GM12878 (cell line): ENCODE measurements at regions not wholly inside any gene's neighbourhood (a gene's known extent, or its start where the extent isn't known, plus 50 kb on each side); places are given as distances from the start of the nearest gene placed in this dataset.

Source experiments
- ATAC-seq: fragments of 200-7000 bp; cut with Tn5 transposase; 3 replicates; pipeline ENCODE4 v1.9.1; 2020; ENCODE audit warnings: mild to moderate bottlenecking, moderate library complexity
- BruUV-seq: library from RNA; stranded (reverse); fragments of 400-500 nt; replicated peaks from 2 replicates; lab custom pipeline; 2021; lab: Mats Ljungman, UMichigan
- CTCF ChIA-PET: fragments of 300-600 bp; sonication (Branson Sonifier 250); formaldehyde crosslinking; extraction: SDS; loops from one replicate; lab custom pipeline; 2021; ENCODE audit warnings: inconsistent platforms; lab: Yijun Ruan, JAX
- POLR2A ChIA-PET: fragments of 350-600 bp; formaldehyde crosslinking; extraction: SDS; loops from one replicate; lab custom pipeline; 2021; ENCODE audit warnings: inconsistent platforms; lab: Charles Lee
- RAD21 ChIA-PET: fragments of 300-600 bp; sonication (Branson Sonifier 250); formaldehyde crosslinking; loops from one replicate; lab custom pipeline; 2023; ENCODE audit warnings: antibody characterized with exemption; ENCODE audit not compliant: unreplicated experiment; lab: Charles Lee
- SMC1A ChIA-PET: fragments of 300-600 bp; sonication (Branson Sonifier 250); formaldehyde crosslinking; loops from one replicate; lab custom pipeline; 2023; ENCODE audit not compliant: unreplicated experiment, uncharacterized antibody; lab: Charles Lee
- DNase-seq: peaks from one replicate; pipeline ENCODE4 v3.0.0-alpha.2; 2011; ENCODE audit warnings: low read depth, low spot score
- FAIRE-seq: peaks from 3 replicates; lab custom pipeline; 2011; peaks lifted over from hg19 to GRCh38; lab: Jason Lieb, UNC
- H2AFZ ChIP-seq: 2 replicates; pipeline ENCODE4 v1.6.0; 2011; ENCODE audit warnings: low read depth, low read length, control low read depth; ENCODE audit not compliant: control insufficient read depth
- H3K27ac ChIP-seq: 2 replicates; pipeline ENCODE4 v1.5.1; 2011; ENCODE audit warnings: control low read depth; ENCODE audit not compliant: control insufficient read depth, insufficient read depth
- H3K27me3 ChIP-seq, 2 experiments: replicated peaks in 1 of 2; 2 replicates each; pipeline versions ENCODE4 v1.6.0 to v1.6.1; 2011; ENCODE audit warnings: low read length in 1 of 2; ENCODE audit not compliant: control insufficient read depth in 2 of 2, insufficient read depth in 2 of 2
- H3K36me3 ChIP-seq, 2 experiments: 2 replicates each; pipeline ENCODE4 v1.5.1; 2011; ENCODE audit warnings: low read length in 1 of 2; ENCODE audit not compliant: control insufficient read depth in 2 of 2, insufficient read depth in 2 of 2
- H3K4me1 ChIP-seq: 2 replicates; pipeline ENCODE4 v1.6.1; 2011; ENCODE audit warnings: mild to moderate bottlenecking, low read length, moderate library complexity, mixed read lengths; ENCODE audit not compliant: control insufficient read depth, insufficient read depth
- H3K4me2 ChIP-seq: 2 replicates; pipeline ENCODE4 v1.6.0; 2011; ENCODE audit warnings: control low read depth; ENCODE audit not compliant: control insufficient read depth, insufficient read depth
- H3K4me3 ChIP-seq: fragments of 200-600 bp; sonication (generic); 2 replicates; pipeline ENCODE4 v1.5.1; 2016
- H3K79me2 ChIP-seq: 2 replicates; pipeline ENCODE4 v1.6.0; 2011; ENCODE audit warnings: low read length; ENCODE audit not compliant: control insufficient read depth, insufficient read depth
- H3K9ac ChIP-seq: 2 replicates; pipeline ENCODE4 v1.8.0; 2011; ENCODE audit warnings: low read length, control low read depth, mixed read lengths; ENCODE audit not compliant: control insufficient read depth, insufficient read depth
- H3K9me3 ChIP-seq: replicated peaks from 3 replicates; pipeline ENCODE4 v1.5.1; 2011; ENCODE audit warnings: mild to moderate bottlenecking, low read length; ENCODE audit not compliant: control insufficient read depth, insufficient read depth
- H4K20me1 ChIP-seq: 2 replicates; pipeline ENCODE4 v1.6.0; 2011; ENCODE audit not compliant: control insufficient read depth, insufficient read depth
- PAX5 ChIP-seq: IDR thresholded peaks from 2 replicates; pipeline ENCODE4 v1.6.1; 2011; ENCODE audit warnings: low read depth, low read length, borderline replicate concordance
- WGBS: methylation state at CpG from one replicate; pipeline ENCODE4 v1.1.6; 2016; ENCODE audit warnings: low lambda C conversion rate; ENCODE audit not compliant: insufficient replicate concordance, insufficient coverage; ENCODE audit errors: missing lambda C conversion rate; 5-methylcytosine and 5-hydroxymethylcytosine counted together
- in situ Hi-C: fragments of 300-500 bp; cut with MboI; formaldehyde crosslinking; loops from 9 replicates; pipeline ENCODE4 v1.14.3; 2018; ENCODE audit warnings: mixed read lengths
- intact Hi-C: fragments of 100-400 bp; cut with micrococcal nuclease; formaldehyde crosslinking; loops from one replicate; pipeline ENCODE4 v1.14.2; 2022; ENCODE audit not compliant: unreplicated experiment
- TF ChIP-seq, protein P1 (sequence below): fragments of 450-650 bp; IDR thresholded peaks from 2 replicates; pipeline ENCODE4 v1.6.1; 2016; ENCODE audit warnings: mild to moderate bottlenecking
- TF ChIP-seq, protein P2 (sequence below): IDR thresholded peaks from 2 replicates; pipeline ENCODE4 v1.6.1; 2012; ENCODE audit warnings: improper control_type of control experiment, low read depth, low read length; ENCODE audit not compliant: insufficient replicate concordance
- TF ChIP-seq, protein P3 (sequence below), 3 experiments: IDR thresholded peaks in 2 of 3; conservative IDR thresholded peaks in 1 of 3; 2 replicates each; pipeline ENCODE4 v1.5.1; 2011; ENCODE audit warnings: low read depth in 3 of 3, low read length in 3 of 3, mild to moderate bottlenecking in 3 of 3, control low read depth in 2 of 3, moderate library complexity in 2 of 3, inconsistent platforms in 1 of 3, mixed read lengths in 1 of 3; ENCODE audit not compliant: control insufficient read depth in 2 of 3, insufficient read depth in 1 of 3; ENCODE audit errors: extremely low read depth in 1 of 3

DNA sequence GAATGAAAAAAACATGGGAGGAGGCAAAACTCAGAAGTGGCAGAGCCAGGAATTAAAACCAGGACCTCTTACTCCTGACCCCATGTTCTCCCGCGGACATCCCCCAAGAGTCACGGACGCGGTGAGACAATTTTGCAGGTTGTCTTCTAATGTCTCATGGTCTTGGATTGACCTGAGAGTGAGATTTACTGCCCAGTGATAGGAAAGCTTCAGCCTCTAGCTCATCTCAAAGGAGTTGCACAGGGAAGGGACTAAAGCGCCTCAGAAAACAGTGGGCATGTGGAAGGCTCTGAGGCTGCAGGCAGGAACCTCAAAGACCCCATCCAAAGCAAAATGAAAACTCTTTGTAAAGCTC is 197.4 kb downstream of the ADAMTS15 start:
- in situ Hi-C loops, result no loop called here
- POLR2A ChIA-PET, result no interaction called here
- H3K4me1 ChIP-seq, result no peaks in the 10 kb centered on the region
- SMC1A ChIA-PET, result no interaction called here
- RAD21 ChIA-PET, result no interaction called here
- H3K27ac ChIP-seq, result no peak overlapping the region
- H3K9me3 ChIP-seq, result no peaks in the 10 kb centered on the region
- H3K9ac ChIP-seq, result no peak overlapping the region
- FAIRE-seq, result no peak
- no peak overlapping the region for H3K4me2 ChIP-seq
- DNase-seq, result no peak
- H3K36me3 ChIP-seq, result no peaks in the 10 kb centered on the region
- CTCF ChIA-PET, result no interaction called here
- H4K20me1 ChIP-seq, result no peaks in the 10 kb centered on the region
- intact Hi-C loops, result no loop called here
- TF ChIP-seq PAX5, result no peak
- TF ChIP-seq, protein P1, sequence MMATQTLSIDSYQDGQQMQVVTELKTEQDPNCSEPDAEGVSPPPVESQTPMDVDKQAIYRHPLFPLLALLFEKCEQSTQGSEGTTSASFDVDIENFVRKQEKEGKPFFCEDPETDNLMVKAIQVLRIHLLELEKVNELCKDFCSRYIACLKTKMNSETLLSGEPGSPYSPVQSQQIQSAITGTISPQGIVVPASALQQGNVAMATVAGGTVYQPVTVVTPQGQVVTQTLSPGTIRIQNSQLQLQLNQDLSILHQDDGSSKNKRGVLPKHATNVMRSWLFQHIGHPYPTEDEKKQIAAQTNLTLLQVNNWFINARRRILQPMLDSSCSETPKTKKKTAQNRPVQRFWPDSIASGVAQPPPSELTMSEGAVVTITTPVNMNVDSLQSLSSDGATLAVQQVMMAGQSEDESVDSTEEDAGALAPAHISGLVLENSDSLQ, result no peak
- TF ChIP-seq, protein P2, sequence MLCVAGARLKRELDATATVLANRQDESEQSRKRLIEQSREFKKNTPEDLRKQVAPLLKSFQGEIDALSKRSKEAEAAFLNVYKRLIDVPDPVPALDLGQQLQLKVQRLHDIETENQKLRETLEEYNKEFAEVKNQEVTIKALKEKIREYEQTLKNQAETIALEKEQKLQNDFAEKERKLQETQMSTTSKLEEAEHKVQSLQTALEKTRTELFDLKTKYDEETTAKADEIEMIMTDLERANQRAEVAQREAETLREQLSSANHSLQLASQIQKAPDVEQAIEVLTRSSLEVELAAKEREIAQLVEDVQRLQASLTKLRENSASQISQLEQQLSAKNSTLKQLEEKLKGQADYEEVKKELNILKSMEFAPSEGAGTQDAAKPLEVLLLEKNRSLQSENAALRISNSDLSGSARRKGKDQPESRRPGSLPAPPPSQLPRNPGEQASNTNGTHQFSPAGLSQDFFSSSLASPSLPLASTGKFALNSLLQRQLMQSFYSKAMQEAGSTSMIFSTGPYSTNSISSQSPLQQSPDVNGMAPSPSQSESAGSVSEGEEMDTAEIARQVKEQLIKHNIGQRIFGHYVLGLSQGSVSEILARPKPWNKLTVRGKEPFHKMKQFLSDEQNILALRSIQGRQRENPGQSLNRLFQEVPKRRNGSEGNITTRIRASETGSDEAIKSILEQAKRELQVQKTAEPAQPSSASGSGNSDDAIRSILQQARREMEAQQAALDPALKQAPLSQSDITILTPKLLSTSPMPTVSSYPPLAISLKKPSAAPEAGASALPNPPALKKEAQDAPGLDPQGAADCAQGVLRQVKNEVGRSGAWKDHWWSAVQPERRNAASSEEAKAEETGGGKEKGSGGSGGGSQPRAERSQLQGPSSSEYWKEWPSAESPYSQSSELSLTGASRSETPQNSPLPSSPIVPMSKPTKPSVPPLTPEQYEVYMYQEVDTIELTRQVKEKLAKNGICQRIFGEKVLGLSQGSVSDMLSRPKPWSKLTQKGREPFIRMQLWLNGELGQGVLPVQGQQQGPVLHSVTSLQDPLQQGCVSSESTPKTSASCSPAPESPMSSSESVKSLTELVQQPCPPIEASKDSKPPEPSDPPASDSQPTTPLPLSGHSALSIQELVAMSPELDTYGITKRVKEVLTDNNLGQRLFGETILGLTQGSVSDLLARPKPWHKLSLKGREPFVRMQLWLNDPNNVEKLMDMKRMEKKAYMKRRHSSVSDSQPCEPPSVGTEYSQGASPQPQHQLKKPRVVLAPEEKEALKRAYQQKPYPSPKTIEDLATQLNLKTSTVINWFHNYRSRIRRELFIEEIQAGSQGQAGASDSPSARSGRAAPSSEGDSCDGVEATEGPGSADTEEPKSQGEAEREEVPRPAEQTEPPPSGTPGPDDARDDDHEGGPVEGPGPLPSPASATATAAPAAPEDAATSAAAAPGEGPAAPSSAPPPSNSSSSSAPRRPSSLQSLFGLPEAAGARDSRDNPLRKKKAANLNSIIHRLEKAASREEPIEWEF, result no peak
- TF ChIP-seq, protein P3, sequence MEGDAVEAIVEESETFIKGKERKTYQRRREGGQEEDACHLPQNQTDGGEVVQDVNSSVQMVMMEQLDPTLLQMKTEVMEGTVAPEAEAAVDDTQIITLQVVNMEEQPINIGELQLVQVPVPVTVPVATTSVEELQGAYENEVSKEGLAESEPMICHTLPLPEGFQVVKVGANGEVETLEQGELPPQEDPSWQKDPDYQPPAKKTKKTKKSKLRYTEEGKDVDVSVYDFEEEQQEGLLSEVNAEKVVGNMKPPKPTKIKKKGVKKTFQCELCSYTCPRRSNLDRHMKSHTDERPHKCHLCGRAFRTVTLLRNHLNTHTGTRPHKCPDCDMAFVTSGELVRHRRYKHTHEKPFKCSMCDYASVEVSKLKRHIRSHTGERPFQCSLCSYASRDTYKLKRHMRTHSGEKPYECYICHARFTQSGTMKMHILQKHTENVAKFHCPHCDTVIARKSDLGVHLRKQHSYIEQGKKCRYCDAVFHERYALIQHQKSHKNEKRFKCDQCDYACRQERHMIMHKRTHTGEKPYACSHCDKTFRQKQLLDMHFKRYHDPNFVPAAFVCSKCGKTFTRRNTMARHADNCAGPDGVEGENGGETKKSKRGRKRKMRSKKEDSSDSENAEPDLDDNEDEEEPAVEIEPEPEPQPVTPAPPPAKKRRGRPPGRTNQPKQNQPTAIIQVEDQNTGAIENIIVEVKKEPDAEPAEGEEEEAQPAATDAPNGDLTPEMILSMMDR (IDR thresholded peaks at IDR 0.05 in 2 of 3, conservative IDR thresholded peaks at IDR 0.05 in 1 of 3; ENCODE audit: control insufficient read depth in 2 of 3, extremely low read depth in 1 of 3, insufficient read depth in 1 of 3, low read depth in 3 of 3, low read length in 3 of 3), result no peak
- H2AFZ ChIP-seq, result no peak overlapping the region
- 91% methylated on average over 6 of the region's 6 CpGs for WGBS
- H3K4me3 ChIP-seq, result no peak overlapping the region
- BruUV-seq, result no TSS peak
- no peak for ATAC-seq
- H3K27me3 ChIP-seq, result peaks cover 0 to 4% of the 10 kb centered on the region in 2 experiments; a peak in 2 of 4 replicates
- H3K79me2 ChIP-seq, result no peaks in the 10 kb centered on the region
